HG02938 (cell line): ENCODE measurements at regions not wholly inside any gene's neighbourhood (a gene's known extent, or its start where the extent isn't known, plus 50 kb on each side); places are given as distances from the start of the nearest gene placed in this dataset.

Experiments used
- ATAC-seq: cut with Tn5 transposase; IDR thresholded peaks from one replicate; pipeline ENCODE4 v1.9.1; 2021; ENCODE audit warnings: mild to moderate bottlenecking, moderate library complexity; ENCODE audit not compliant: unreplicated experiment

- ATAC-seq: no peak
These were observed 151.2 kb downstream of the ERMARD start for GRCh38 chr6:169902604-169903003.

GRCh38 chr6:169902070-169902469 is 150.6 kb downstream of the ERMARD start:
- ATAC-seq: no peak

GRCh38 chr6:169899481-169900145 is 148.2 kb downstream of the ERMARD start:
- no peak for ATAC-seq

- ATAC-seq: no peak
These were observed 147.5 kb downstream of the ERMARD start for GRCh38 chr6:169898788-169899480.

GRCh38 chr6:169897601-169898358 is 146.4 kb downstream of the ERMARD start:
- no peak for ATAC-seq

GRCh38 chr6:169896826-169897456 is 145.5 kb downstream of the ERMARD start:
- no peak for ATAC-seq

- no peak for ATAC-seq
These were observed 144.7 kb downstream of the ERMARD start for GRCh38 chr6:169895926-169896761.

- no peak for ATAC-seq
These were observed 143.8 kb downstream of the ERMARD start for GRCh38 chr6:169895000-169895759.

GRCh38 chr6:169894377-169894960 is 143.0 kb downstream of the ERMARD start:
- no peak for ATAC-seq

- no peak for ATAC-seq
These were observed 142.2 kb downstream of the ERMARD start for GRCh38 chr6:169893624-169894023.

GRCh38 chr6:169891846-169892245 is 140.4 kb downstream of the ERMARD start:
- no peak for ATAC-seq

- ATAC-seq: no peak
These were observed 140.0 kb downstream of the ERMARD start for GRCh38 chr6:169891421-169891820.

GRCh38 chr6:169890901-169891300 is 139.5 kb downstream of the ERMARD start:
- no peak for ATAC-seq

GRCh38 chr6:169890049-169890448 is 138.6 kb downstream of the ERMARD start:
- ATAC-seq: no peak

- no peak for ATAC-seq
These were observed 136.2 kb downstream of the ERMARD start for GRCh38 chr6:169887529-169888140.

GRCh38 chr6:169886631-169887227 is 135.3 kb downstream of the ERMARD start:
- no peak for ATAC-seq

GRCh38 chr6:169885831-169886230 is 134.4 kb downstream of the ERMARD start:
- no peak for ATAC-seq

- ATAC-seq: no peak
These were observed 133.7 kb downstream of the ERMARD start for GRCh38 chr6:169885131-169885530.

- no peak for ATAC-seq
These were observed 132.7 kb downstream of the ERMARD start for GRCh38 chr6:169884158-169884557.
